Sigmoid colon (tissue), 4 donors: ENCODE measurements at regions not wholly inside any gene's neighbourhood (a gene's known extent, or its start where the extent isn't known, plus 50 kb on each side); places are given as distances from the start of the nearest gene placed in this dataset.

Experiments used
- CTCF ChIP-seq, 4 experiments: fragments of 450-650 bp in 3 of 4; fragments of 200-600 bp in 1 of 4; IDR thresholded peaks; one replicate each; pipeline ENCODE4 v1.5.1; 2016 to 2019; ENCODE audit warnings: antibody characterized with exemption in 4 of 4, mild to moderate bottlenecking in 3 of 4, moderate library complexity in 2 of 4
- EP300 ChIP-seq, 4 donors: sonication (generic); formaldehyde crosslinking; IDR thresholded peaks; one replicate each; pipeline ENCODE4 v1.6.1; 2017; ENCODE audit warnings: antibody characterized with exemption in 4 of 4
- POLR2A ChIP-seq, 2 donors: fragments of 450-650 bp; IDR thresholded peaks; one replicate each; pipeline ENCODE4 v1.6.1; 2016; ENCODE audit warnings: antibody characterized with exemption in 2 of 2, mild to moderate bottlenecking in 2 of 2, moderate library complexity in 2 of 2
- POLR2AphosphoS5 ChIP-seq, 4 donors: sonication (generic); formaldehyde crosslinking; IDR thresholded peaks; one replicate each; pipeline ENCODE4 v1.6.1; 2017; ENCODE audit warnings: antibody characterized with exemption in 4 of 4

DNA sequence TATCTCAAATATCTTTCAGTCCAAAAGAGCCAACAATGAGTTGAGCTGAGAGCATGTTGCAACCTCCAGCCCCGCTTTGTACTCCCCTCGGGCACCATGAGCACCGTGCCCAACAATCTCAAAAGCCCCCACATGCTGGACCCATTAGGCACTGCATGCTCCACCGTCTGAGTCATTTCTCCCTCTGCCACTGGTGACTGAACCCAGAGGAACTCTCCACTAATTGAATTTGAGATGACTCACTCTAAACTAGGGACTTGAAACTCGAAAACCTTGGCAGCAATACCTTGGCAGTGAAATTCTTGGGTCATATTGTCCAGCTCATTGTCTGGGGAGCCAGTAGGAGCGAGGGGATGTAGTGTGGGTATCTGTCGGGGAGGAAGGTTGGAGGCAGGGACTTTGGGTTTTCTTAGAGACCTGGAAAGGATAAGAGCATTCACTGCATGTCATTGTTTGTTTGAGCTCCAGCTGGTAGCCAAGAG, 49.9 kb upstream of the SLIT3 start:
- no peak for TF ChIP-seq POLR2A (IDR thresholded peaks at IDR 0.05)
- no peak for TF ChIP-seq CTCF (IDR thresholded peaks at IDR 0.05)
- no peak for TF ChIP-seq EP300 (IDR thresholded peaks at IDR 0.05)
- peak in 3 of 4 donors; percentile 13 to 40 (median 30) for TF ChIP-seq POLR2AphosphoS5 (IDR thresholded peaks at IDR 0.05)
